ENCODE measurements at regions not wholly inside any gene's neighbourhood (a gene's known extent, or its start where the extent isn't known, plus 50 kb on each side); places are given as distances from the start of the nearest gene placed in this dataset.

- Histone ChIP-seq H3K4me3 (ENCODE audit: low read depth in 2 of 2, low read length in 2 of 2) (no peak overlapping the region), H3K9me3 (ENCODE audit: control insufficient read depth, insufficient read depth, low read depth, low read length) (no peaks in the 10 kb centered on the region), H3K36me3 (ENCODE audit: control insufficient read depth, insufficient read depth, low read length) (no peaks in the 10 kb centered on the region), H3K27ac (ENCODE audit: low read length) (no peak overlapping the region), H3K27me3 (ENCODE audit: control insufficient read depth, insufficient read depth, low read length) (peaks cover 28% of the 10 kb centered on the region), H3K4me1 (ENCODE audit: control insufficient read depth, insufficient read depth, low read length) (no peaks in the 10 kb centered on the region)
- ChIA-PET POLR2A (no interaction called here), CTCF (no interaction called here)
- BruUV-seq (replicated peaks) = no TSS peak
- ATAC-seq (no peak), DNase-seq (ENCODE audit: low read depth, low spot score) (no peak)
- intact Hi-C loops (cut with micrococcal nuclease; ENCODE audit: unreplicated experiment) = no loop called here
- no peak for TF ChIP-seq REST (IDR thresholded peaks at IDR 0.05; ENCODE audit: insufficient read depth in 1 of 2, low read depth in 2 of 2, low read length in 1 of 2)
- TF ChIP-seq TCF7L2 (IDR thresholded peaks at IDR 0.05; ENCODE audit: low read depth, low read length) = no peak
- TF ChIP-seq SIN3A (IDR thresholded peaks at IDR 0.05; ENCODE audit: borderline replicate concordance, insufficient read depth, low read depth, low read length) = no peak
- no peak for TF ChIP-seq CTCF (IDR thresholded peaks at IDR 0.05)
- TF ChIP-seq POLR2AphosphoS5 (IDR thresholded peaks at IDR 0.05; ENCODE audit: low read depth, low read length) = no peak
- in situ Hi-C loops (cut with HindIII; ENCODE audit: low pct_unique_long_range_greater_than_20kb, low sequenced_read_pairs) = no loop called here
Measured at GRCh38 chr11:19359221-19360000, 118.7 kb upstream of the E2F8 start.

GRCh38 chr11:19357943-19358342 is 117.2 kb upstream of the E2F8 start:
- no peak for TF ChIP-seq REST (IDR thresholded peaks at IDR 0.05; ENCODE audit: insufficient read depth in 1 of 2, low read depth in 2 of 2, low read length in 1 of 2)
- no peak for TF ChIP-seq SIN3A (IDR thresholded peaks at IDR 0.05; ENCODE audit: borderline replicate concordance, insufficient read depth, low read depth, low read length)
- TF ChIP-seq TCF7L2 (IDR thresholded peaks at IDR 0.05; ENCODE audit: low read depth, low read length) = no peak
- no peak for TF ChIP-seq POLR2AphosphoS5 (IDR thresholded peaks at IDR 0.05; ENCODE audit: low read depth, low read length)
- TF ChIP-seq CTCF (IDR thresholded peaks at IDR 0.05) = no peak
- Histone ChIP-seq H3K36me3 (ENCODE audit: control insufficient read depth, insufficient read depth, low read length) (no peaks in the 10 kb centered on the region), H3K9me3 (ENCODE audit: control insufficient read depth, insufficient read depth, low read depth, low read length) (no peaks in the 10 kb centered on the region), H3K27me3 (ENCODE audit: control insufficient read depth, insufficient read depth, low read length) (peaks cover 33% of the 10 kb centered on the region), H3K4me3 (ENCODE audit: low read depth in 2 of 2, low read length in 2 of 2) (no peak overlapping the region), H3K27ac (ENCODE audit: low read length) (no peak overlapping the region), H3K4me1 (ENCODE audit: control insufficient read depth, insufficient read depth, low read length) (no peaks in the 10 kb centered on the region)
- intact Hi-C loops (cut with micrococcal nuclease; ENCODE audit: unreplicated experiment) (no loop called here), in situ Hi-C loops (cut with HindIII; ENCODE audit: low pct_unique_long_range_greater_than_20kb, low sequenced_read_pairs) (no loop called here)
- POLR2A ChIA-PET = no interaction called here
- no peak for ATAC-seq
- BruUV-seq (replicated peaks) = no TSS peak
- DNase-seq (ENCODE audit: low read depth, low spot score) = no peak
- CTCF ChIA-PET = no interaction called here
